HG03457 (cell line): ENCODE measurements at regions not wholly inside any gene's neighbourhood (a gene's known extent, or its start where the extent isn't known, plus 50 kb on each side); places are given as distances from the start of the nearest gene placed in this dataset.
"Not testable (repeated sequence)": the region's sequence is repeated elsewhere in the genome, so short reads cannot be mapped to it uniquely, and the experiment has no call there.

ENCODE experiments used
- ATAC-seq: cut with Tn5 transposase; IDR thresholded peaks from one replicate; pipeline ENCODE4 v1.9.1; 2021; ENCODE audit warnings: moderate number of reproducible peaks; ENCODE audit not compliant: unreplicated experiment

DNA sequence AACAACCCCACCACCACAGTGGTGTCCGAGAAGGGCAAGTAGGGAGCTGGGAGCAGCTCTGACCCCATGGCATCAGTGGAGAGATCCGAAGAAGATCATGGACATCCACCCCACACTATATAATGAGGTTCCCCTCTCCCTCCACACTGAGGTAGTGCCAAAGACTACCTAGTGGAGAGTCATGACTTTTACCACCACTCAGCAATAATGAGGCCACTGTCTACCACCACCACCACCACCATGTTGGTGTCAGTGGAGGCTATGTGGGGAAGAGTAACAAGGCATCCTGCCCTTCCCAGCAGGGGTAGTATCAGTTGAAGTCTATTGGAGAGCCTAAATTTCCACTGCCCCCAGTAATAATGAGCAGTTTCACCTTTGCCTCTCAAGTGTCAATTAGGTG is 321.7 kb upstream of the ZC3H15 start:
- no peak for ATAC-seq

DNA sequence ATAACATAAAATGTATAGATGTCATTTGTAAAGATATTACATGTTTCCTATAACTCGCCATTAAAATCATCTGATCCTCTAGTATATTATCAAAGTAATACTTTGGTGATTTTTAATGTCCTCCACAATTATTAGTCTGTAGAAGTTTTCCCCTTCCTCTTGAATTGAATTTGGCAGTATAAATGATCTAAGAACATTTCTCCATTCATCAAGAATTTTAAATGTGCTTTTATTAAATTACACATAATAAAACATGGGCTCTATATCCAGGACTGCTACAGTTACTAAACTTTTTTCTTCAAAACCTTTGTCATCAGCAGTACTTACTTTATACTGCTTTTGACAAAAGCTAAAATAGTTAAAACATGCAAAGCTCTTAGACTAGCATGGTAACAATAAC is 315.4 kb upstream of the ZC3H15 start:
- ATAC-seq = no peak

DNA sequence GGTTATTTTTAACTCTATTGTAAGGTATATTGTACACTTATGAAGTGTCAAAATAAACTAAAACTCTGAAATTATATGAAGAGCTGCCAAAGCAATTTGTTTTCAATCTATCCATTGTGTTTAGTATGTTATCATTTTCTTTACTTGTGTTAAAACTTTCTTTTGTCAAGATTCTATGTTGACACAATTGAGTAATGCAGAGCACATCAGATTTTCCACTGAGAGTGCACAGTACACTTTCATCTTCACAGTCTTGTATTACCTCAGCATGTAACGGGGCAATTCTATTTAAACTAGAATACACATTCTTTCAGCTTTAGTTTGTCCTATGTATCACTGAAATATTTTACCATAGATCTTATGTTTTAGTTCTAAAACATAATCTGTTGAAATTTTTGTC is 304.4 kb upstream of the ZC3H15 start:
- no peak for ATAC-seq

DNA sequence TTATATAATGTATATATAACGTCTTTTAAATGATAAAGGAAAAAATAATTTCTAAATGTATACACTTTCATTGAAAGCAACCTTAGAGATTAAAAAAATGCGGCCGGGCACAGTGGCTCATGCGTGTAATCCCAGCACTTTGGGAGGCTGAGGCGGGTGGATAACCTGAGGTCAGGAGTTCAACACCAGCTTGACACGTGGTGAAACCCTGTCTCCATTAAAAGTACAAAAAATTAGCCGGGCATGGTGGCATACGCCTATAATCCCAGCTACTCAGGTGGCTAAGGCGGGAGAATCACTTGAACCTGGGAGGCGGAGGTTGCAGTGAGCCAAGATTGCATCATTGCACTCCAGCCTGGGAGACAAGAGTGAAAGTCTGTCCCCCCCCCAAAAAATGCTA is 303.7 kb upstream of the ZC3H15 start:
- not testable (repeated sequence) for ATAC-seq

DNA sequence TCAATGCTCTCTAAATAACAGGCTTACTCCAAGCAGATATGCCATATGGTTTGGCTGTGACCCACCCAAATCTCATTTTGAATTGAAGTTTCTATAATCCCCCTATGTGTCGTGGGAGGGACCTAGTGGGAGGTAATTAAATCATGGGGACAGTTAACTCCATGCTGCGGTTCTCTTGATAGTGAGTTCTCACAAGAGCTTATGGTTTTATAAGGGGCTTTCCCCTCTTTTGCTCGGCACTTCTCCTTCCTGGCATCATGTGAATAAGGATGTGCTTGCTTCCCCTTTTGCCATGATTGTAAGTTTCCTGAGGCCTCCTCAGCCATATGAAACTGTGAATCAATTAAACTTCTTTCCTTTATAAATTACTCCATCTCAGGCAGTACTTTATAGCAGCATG is 302.7 kb upstream of the ZC3H15 start:
- ATAC-seq = no peak

DNA sequence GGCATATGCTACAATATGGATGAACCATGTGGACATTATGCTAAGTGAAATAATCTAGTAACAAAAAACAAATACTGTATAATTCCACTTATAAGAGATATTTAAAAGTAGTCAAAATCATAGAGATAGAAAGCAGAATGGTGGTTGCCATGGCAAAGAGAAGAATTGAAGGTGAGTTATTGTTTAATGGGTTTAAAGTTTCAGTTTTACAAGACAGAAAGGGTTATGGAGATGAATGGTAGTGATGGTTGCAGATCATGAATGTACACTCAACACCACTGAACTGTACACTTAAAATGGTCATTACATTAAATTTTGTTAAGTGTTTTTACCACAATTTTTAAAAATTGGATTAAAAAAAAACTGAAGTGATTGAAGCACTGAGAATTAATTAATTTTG is 298.2 kb upstream of the ZC3H15 start:
- no peak for ATAC-seq

DNA sequence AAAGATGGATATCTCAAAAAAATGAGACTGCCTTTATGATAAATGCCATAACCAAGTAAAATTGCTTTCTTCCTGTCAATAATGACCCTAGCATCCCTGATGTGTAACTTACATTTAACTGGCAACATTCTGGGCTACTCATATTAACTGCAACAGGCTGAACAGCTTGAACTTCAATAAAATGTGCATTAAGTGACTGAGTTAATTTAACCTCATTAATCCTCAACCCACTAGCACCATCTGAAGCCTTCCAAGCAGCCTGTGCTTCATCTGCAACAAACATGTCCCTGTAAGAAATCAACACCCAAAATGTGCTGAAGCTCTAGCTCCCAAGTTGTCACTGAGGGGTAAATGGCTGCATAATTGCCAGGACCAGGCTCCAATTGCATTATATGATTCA is 296.2 kb upstream of the ZC3H15 start:
- no peak for ATAC-seq

DNA sequence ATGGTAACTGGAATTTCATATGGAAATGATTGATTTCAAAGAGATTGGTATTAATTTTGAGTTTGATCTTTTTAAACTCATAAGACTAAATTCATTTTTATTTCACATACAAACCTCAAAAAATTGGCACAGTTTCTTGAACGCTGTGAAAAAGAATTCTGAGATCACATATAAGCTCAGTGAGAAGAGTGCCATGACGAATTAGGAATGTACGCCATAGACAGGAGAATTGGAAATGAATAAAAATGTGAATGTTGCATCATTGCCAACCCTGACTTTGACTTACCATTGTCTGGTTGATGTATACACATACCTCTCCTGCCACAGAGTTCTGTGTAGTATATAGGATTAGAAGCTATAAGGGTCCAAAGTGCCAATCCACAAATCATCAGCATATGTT is 290.4 kb upstream of the ZC3H15 start:
- no peak for ATAC-seq

DNA sequence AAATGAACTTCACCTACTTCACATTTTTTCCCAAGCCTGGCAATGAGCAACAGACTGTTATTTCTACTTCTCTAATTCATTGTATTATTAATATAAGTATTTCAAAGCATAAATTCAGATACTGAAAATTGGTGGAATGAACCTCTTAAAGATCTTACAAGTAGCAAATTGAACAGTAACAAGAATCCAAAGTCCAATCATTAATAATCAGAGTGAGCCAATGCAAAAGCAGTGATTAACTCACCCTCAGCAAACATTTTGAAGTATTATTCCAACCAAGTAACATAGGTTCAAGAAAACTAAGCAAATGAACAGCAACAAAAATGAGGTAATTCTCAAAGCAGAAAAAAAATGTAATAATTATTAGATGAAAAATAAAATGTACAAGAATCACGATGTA is 288.1 kb upstream of the ZC3H15 start:
- no peak for ATAC-seq

DNA sequence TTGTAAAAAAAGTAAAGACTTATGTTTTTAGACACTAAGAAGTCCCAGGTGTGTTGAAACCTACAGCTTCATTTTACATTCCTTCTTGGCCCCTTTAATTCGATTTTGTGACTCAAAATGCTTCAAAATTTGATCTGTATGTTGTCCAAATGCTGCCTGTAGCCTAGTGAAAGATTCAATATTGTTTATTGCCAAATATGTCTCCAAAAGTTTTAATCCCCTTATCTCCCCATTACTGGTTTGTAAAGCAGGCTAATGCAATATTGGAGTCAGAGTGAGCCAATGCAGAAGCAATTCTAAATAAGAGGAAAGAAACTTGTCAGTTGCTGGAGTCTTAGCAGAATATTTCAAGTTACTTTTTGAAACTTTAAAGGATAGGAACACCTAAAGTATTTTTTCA is 287.0 kb upstream of the ZC3H15 start:
- no peak for ATAC-seq

DNA sequence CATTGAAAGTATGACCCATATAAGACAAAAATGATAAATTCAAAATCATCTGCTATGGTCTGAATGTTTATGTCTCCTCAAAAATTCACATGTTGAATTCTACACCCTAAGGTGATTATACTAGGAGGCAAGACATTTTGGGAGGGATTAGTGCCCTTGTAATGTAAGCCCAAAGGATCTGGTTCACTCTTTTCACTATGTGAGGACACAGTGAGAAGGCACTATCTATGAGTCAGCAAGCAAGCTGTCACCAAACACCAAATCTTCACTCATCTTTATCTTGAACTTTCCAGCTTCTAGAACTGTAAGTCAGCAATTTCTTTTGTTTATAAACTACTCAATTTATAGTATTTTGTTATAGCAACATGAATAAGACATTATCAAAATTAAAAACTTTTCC is 284.7 kb upstream of the ZC3H15 start:
- ATAC-seq = no peak

DNA sequence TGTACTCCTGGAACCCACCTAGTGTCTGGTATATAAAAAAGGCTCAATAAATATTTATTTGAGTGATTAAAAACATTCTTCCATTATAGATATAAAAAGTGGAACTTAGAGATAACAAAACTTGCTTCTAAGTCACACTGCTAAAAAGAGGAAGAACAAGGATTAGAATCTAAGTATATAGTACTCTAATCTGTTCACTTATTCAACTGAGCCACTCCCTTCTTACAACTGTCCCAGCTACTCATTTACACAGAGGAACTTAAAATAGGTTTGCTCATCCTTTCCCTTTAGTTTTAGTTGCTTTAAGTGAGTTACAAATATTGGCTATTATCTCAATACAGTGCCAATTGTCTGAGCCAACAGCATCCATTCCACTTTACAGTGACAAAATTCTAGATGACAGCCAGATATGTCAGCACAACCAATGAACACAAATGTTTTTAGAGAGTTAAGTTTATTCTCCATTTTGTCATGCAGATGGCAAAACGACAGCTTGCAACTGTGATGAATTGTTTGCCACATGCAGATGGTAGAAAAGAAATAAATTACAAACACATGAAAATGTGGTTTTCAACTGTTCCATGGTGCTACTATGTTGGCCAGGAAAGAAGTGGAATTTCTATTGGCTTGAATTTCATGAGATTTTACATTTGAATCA is 280.7 kb upstream of the ZC3H15 start:
- no peak for ATAC-seq

DNA sequence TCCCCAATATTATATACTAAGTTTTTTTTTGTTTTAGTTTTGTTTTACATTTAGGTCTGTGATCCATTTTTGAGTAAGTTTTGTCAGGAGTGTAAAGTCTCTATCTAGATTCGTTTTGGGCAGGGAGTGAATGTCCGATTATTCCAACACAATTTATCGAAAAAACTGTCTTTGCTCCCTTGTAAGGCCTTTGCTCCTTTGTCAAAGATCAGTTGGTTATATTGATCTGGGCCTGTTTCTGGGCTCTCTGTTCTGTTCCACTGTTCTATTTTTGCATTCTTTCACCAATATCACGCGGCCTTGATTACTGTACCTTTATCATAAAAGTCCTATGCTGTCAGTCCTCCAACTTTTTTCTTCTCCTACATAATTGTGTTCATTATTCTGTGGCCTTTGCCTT is 276.5 kb upstream of the ZC3H15 start:
- ATAC-seq = no peak

DNA sequence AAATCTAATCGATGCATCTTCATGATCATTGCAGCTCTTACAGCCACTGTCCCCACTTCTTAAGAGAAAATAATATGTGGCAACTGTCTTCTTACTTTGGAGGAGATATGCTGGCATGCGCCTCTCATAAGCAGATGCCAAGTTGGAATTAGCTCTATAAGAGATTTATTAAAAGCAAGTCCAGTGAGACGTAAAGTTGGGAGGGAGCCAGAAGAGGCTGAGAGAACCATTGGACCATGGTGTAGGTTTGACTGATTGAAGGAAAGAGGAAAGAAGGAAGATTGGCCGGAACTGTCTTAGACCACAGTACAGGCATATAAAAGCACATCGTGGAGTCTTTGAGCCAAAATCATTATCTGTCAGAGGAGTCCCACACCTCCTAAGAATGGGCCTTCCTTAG is 265.7 kb upstream of the ZC3H15 start:
- no peak for ATAC-seq

DNA sequence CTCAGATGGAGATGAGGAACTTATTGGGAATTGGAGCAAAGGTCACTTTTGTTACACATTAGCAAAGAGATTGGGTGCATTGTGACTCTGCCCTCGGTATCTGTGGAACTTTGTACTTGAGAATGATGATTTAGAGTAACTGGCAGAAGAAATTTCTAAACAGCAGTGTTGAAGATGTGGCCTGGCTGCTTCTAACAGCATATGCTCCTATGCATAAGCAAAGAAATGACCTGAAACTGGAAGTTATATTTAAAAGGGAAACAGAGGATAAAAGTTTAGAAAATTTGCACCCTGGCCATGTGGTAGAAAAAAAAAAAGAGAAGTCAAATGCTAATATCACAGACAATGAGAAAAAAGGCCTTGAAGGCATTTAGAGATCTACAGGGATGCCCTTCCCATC is 256.8 kb upstream of the ZC3H15 start:
- ATAC-seq = no peak

DNA sequence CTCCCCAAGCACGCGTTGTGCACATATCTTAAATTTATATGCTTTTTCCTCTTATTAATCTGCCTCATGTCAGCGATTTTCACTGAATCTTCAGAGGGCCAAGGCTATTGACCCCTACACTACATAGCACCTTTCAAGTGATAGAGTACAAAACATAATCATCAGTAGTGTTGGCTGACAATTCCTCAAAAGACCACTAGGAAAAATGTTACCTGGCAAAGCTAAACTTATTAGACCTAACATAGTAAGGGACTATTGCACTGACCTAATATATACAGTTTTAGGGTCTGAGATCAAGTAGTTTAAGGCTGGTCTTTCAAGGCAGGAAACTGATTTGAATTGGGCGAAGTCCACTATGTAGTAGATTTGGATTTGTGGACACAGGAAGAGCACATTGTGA is 244.2 kb upstream of the ZC3H15 start:
- no peak for ATAC-seq

DNA sequence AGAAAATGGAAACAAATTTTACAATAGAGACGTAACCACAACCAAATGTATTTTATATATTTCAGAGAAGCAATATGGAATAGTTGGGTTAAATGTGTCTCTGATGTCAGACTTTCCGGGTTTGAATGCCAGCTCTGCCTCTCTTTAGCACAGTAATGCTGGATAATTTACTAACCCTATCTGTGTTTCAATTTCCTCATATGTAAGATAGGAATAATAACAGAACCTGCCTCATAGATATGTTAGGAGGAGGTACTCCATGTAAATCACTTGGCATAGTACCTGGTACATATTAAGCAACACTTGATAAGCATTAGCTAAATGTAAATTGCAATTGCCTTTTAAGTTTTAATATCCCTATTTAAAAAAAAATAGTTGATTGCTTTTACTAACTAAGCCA is 231.3 kb upstream of the ZC3H15 start:
- ATAC-seq = no peak

DNA sequence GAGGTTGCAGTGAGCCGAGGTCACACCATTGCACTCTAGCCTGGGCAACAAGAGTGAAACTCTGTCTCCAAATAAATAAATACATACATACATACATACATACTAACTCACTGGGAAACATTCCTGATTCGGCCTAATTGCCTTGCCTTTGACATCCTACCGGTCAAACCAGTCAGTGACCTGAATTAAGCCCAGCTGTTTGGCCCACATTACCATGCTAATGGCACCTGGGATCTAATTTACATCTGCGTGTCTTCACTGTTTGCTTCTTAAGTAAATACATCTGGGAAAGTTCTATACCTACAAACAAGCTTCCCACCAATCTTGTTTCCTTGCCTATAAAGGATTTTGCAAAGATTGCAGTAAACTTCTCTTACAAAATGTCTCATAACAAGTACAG is 230.2 kb upstream of the ZC3H15 start:
- ATAC-seq = no peak

DNA sequence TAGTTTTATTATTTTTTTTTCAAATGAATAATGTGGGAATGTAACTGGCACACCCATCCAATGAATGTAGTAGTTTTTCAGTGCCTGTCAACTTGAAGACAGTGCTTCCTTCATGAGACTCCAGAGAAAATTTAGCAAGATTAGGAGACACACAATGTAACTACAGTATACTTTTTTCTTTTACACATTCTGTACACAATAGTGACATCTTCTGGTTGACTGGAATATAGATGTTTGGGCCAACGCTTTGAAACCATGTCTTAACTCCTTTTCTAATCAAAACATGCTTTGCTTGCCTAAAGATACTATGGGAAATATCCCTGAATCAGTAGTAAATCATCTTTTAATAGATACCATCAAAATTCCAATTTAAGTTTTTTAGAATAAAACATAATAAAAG is 229.5 kb upstream of the ZC3H15 start:
- ATAC-seq = no peak

DNA sequence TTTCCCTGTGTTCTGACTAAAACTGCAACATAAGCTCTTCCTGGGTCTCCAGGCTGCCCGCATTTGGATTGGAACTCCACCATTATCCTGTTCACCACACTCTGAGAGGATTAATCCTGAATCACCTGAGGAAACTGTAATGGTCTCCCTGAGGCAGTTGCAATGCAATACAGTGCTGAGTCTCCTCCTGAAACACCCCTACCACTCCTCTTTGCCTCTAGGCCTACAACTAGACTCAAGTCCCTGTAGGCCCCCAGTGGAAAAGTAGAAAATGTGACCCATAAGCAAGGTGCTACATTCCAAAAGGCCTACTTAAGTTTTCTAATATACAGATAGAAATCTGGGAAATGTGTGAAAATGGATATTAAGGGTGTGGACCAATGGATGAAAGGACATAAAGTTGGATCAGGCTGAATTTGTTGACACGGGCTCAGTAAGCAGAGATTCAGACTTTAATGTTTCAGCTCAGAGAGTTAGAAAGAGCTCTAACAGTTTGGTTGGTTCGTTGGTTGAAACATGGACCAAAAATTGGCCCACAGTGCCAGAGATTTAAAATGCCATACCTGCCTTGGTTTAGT is 222.3 kb upstream of the ZC3H15 start:
- no peak for ATAC-seq

DNA sequence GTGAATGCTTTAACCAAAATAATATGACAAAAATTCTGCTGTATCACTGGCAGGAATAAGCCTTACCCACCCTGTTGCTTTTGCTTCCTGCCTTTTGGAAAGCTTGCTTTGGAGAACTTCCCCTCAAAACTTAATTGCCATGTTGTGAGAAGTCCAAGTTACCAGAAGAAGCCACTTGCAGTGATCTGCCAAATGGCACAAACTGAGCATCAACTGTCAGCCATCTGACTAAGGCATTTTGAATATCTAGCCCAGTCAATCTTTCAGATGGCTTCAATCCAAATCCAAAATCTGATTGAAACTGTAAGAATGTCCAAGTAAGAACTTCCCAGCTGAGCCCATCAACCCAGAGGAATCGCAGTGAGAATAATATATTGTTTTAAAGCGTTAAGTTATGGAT is 216.5 kb upstream of the ZC3H15 start:
- ATAC-seq = no peak

DNA sequence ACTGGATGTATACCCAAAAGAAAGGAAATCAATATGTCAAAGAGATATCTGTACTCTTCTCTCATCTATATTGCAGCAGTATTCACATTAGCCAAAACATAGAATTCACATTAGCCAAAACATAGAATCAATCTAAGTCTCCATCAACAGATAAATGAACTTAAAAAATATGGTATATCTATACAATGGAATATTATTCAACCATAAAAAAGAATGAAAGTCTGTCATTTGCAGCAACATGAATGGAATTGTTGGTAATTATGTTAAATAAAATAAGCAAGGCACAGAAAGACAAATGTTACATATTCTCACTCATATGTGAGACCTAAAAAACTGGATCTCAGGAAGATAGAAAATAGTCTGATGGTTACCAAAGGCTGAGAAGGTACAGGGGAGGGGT is 212.1 kb upstream of the ZC3H15 start:
- no peak for ATAC-seq

DNA sequence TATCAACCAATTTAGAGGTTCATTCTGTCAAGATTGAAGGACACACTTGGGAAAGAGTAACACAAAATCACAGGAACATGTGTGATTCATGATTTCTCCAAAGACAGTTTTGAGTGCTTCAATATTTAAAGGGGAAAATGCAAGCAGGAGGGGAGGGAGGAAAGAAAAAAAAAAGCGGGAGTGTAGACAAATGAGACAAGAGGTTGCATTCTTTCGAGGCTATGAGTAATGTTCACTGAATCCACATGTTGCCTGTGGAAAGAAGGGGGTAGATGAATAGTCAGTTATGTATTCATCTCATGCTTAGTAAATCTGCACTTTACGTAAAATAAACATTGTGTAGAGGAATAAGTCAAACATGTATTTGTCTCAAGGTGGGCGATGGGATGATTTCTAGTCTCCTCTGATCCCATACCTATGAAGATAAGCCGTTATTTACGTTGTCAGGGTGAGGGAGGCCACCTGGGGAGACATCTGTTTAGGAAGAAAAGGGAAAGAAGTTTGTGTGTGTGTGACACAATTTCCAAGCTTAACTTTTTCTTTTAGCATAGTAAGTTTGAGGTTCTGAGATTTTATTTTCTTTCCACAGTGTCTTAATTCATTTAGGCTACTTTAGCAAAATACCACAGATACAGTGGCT is 211.0 kb upstream of the ZC3H15 start:
- ATAC-seq = no peak
